Thyroid gland (tissue), 4 donors: ENCODE measurements at regions not wholly inside any gene's neighbourhood (a gene's known extent, or its start where the extent isn't known, plus 50 kb on each side); places are given as distances from the start of the nearest gene placed in this dataset.

Experiments used
- DNase-seq, 2 donors: peaks; one replicate each; pipeline ENCODE4 v3.0.0-alpha.2; 2019
- H3K27ac ChIP-seq, 3 donors: fragments of 200-600 bp; sonication (generic); 1 replicate in 2 of 3; 2 replicates in 1 of 3; pipeline ENCODE4 v1.5.1; 2016 to 2019; ENCODE audit warnings: mild to moderate bottlenecking in 1 of 3, moderate library complexity in 1 of 3
- H3K27me3 ChIP-seq: fragments of 200-600 bp; sonication (generic); one replicate; pipeline ENCODE4 v1.5.1; 2019
- H3K36me3 ChIP-seq, 2 donors: fragments of 200-600 bp; sonication (generic); one replicate each; pipeline ENCODE4 v1.5.1; 2016 to 2019
- H3K4me1 ChIP-seq, 2 donors: fragments of 200-600 bp; sonication (generic); one replicate each; pipeline ENCODE4 v1.5.1; 2017 to 2019
- H3K4me3 ChIP-seq, 3 donors: fragments of 200-600 bp; sonication (generic); replicated peaks in 1 of 3; 1 replicate in 2 of 3; 2 replicates in 1 of 3; pipeline ENCODE4 v1.5.1; 2016; ENCODE audit warnings: mild to moderate bottlenecking in 1 of 3
- H3K9me3 ChIP-seq: fragments of 200-600 bp; sonication (generic); one replicate; pipeline ENCODE4 v1.5.1; 2017
- POLR2A ChIP-seq, 2 donors: fragments of 450-650 bp; IDR thresholded peaks; one replicate each; pipeline ENCODE4 v1.6.1; 2017; ENCODE audit warnings: antibody characterized with exemption in 2 of 2, mild to moderate bottlenecking in 2 of 2, moderate library complexity in 1 of 2
- WGBS, 2 donors: methylation state at CpG; one replicate each; pipeline ENCODE4 v1.1.5; 2017; 5-methylcytosine and 5-hydroxymethylcytosine counted together
- intact Hi-C: fragments of 100-400 bp; cut with DNase I; formaldehyde crosslinking; loops from one replicate; pipeline ENCODE4 v1.15.1; 2023
- TF ChIP-seq, protein P1 (sequence below), 6 experiments: fragments of 200-600 bp in 3 of 6; fragments of 450-650 bp in 3 of 6; sonication (generic) in 3 of 6; IDR thresholded peaks; one replicate each; pipeline ENCODE4 v1.5.1; 2016 to 2019; ENCODE audit warnings: antibody characterized with exemption in 6 of 6, mild to moderate bottlenecking in 2 of 6, inconsistent platforms in 1 of 6, moderate library complexity in 1 of 6

DNA sequence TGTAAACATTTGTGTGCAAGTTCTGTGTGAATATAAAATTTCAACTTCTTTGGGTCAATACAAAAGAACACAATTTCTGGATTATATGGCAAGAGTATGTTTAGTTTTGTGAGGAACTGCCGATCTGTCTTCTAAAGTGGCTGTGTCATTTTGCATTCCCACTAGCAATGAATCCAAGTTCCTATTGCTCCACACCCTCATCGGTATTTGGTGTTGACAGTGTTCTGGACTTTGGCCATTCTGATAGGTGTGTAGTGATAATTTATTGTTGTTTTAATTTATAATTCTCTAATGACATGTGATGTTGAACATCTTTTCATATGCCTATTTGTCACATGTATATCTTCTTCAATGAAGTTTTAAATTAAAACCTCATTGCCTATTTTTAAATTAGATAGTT, 58.2 kb upstream of the TMC3 start:
- H3K9me3 ChIP-seq = peaks cover 4% of the 10 kb centered on the region
- DNase-seq = no peak
- WGBS, 2 donors = 91 to 93% methylated on average over 2 of the region's 2 CpGs
- H3K4me1 ChIP-seq = no peaks in the 10 kb centered on the region
- H3K27me3 ChIP-seq = no peaks in the 10 kb centered on the region
- H3K36me3 ChIP-seq = no peaks in the 10 kb centered on the region
- no peak overlapping the region for H3K4me3 ChIP-seq
- H3K27ac ChIP-seq = no peak overlapping the region
- intact Hi-C loops = no loop called here
- no peak for TF ChIP-seq POLR2A (IDR thresholded peaks at IDR 0.05)
- TF ChIP-seq, protein P1, sequence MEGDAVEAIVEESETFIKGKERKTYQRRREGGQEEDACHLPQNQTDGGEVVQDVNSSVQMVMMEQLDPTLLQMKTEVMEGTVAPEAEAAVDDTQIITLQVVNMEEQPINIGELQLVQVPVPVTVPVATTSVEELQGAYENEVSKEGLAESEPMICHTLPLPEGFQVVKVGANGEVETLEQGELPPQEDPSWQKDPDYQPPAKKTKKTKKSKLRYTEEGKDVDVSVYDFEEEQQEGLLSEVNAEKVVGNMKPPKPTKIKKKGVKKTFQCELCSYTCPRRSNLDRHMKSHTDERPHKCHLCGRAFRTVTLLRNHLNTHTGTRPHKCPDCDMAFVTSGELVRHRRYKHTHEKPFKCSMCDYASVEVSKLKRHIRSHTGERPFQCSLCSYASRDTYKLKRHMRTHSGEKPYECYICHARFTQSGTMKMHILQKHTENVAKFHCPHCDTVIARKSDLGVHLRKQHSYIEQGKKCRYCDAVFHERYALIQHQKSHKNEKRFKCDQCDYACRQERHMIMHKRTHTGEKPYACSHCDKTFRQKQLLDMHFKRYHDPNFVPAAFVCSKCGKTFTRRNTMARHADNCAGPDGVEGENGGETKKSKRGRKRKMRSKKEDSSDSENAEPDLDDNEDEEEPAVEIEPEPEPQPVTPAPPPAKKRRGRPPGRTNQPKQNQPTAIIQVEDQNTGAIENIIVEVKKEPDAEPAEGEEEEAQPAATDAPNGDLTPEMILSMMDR (IDR thresholded peaks at IDR 0.05) = no peak

DNA sequence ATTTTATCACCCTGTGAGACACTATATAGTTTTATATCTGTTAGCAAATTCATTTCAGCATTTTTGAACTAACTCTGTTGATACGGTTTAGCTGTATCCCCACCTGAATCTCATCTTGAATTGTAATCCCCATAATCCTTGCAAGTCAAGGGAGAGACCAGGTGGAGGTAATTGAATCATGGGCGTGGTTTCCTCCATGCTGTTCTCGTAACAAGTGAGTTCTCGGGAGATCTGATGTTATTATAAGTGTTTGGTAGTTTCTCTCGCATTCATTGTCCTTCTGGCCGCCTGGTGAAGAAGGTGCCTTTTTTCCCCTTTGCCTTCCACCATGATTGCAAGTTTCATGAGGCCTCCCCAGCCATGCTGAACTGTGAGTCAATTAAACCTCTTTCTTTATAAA, 53.2 kb upstream of the TMC3 start:
- no peaks in the 10 kb centered on the region for H3K4me1 ChIP-seq
- no peaks in the 10 kb centered on the region for H3K36me3 ChIP-seq
- no peak for DNase-seq
- TF ChIP-seq, protein P1 (IDR thresholded peaks at IDR 0.05) = no peak
- TF ChIP-seq POLR2A (IDR thresholded peaks at IDR 0.05) = no peak
- 83 to 84% methylated on average over 6 of the region's 6 CpGs for WGBS, 2 donors
- H3K4me3 ChIP-seq = no peak overlapping the region
- peaks cover 4% of the 10 kb centered on the region for H3K9me3 ChIP-seq
- H3K27ac ChIP-seq = no peak overlapping the region
- H3K27me3 ChIP-seq = no peaks in the 10 kb centered on the region
- intact Hi-C loops = no loop called here

DNA sequence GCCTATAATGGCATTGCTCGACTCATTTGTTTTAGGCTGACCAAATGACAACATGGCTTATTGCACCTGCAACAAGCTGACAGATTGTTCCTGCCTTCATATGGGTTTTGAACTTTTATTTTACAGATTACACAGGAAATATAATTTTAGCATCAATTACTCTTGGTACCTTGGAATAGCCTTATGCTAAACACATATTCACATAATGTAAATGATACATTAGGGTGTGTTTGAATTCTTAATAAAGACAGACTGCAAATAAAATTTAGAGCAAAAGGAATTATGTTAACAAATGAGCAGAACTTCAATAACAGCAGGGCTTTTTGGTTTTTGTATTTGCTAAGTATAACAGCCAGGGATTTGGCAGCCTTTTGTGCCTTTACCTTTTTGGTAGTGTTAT, 51.9 kb upstream of the TMC3 start:
- H3K27me3 ChIP-seq = no peaks in the 10 kb centered on the region
- H3K36me3 ChIP-seq = no peaks in the 10 kb centered on the region
- DNase-seq = no peak
- 90 to 91% methylated on average over 1 of the region's 1 CpG for WGBS, 2 donors
- no peaks in the 10 kb centered on the region for H3K4me1 ChIP-seq
- TF ChIP-seq POLR2A (IDR thresholded peaks at IDR 0.05) = no peak
- TF ChIP-seq, protein P1 (IDR thresholded peaks at IDR 0.05) = no peak
- H3K9me3 ChIP-seq = peaks cover 4% of the 10 kb centered on the region
- H3K27ac ChIP-seq = no peak overlapping the region
- no peak overlapping the region for H3K4me3 ChIP-seq
- intact Hi-C loops = no loop called here
